WERI-Rb-1 (cell line): ENCODE measurements at regions not wholly inside any gene's neighbourhood (a gene's known extent, or its start where the extent isn't known, plus 50 kb on each side); places are given as distances from the start of the nearest gene placed in this dataset.

Experiments
- DNase-seq: peaks from one replicate; pipeline ENCODE4 v3.0.0-alpha.2; 2020
- H3K27ac ChIP-seq: fragments of 250-450 bp; sonication (Bioruptor Pico); 2 replicates; pipeline ENCODE4 v1.5.1; 2020; ENCODE audit warnings: mild to moderate bottlenecking, moderate library complexity
- H3K27me3 ChIP-seq: fragments of 250-450 bp; sonication (Bioruptor Pico); 2 replicates; pipeline ENCODE4 v1.5.1; 2021; ENCODE audit warnings: mild to moderate bottlenecking, low read depth, moderate library complexity; ENCODE audit not compliant: insufficient read depth, severe bottlenecking
- H3K36me3 ChIP-seq: fragments of 250-450 bp; sonication (Bioruptor Pico); 2 replicates; pipeline ENCODE4 v1.5.1; 2020; ENCODE audit warnings: mild to moderate bottlenecking, moderate library complexity
- H3K4me3 ChIP-seq: 2 replicates; pipeline ENCODE4 v1.5.1; 2011; ENCODE audit warnings: low read depth, mild to moderate bottlenecking, control low read depth, low read length
- H3K9me3 ChIP-seq: fragments of 250-450 bp; sonication (Bioruptor Pico); 2 replicates; pipeline ENCODE4 v1.5.1; 2021; ENCODE audit warnings: mild to moderate bottlenecking, moderate library complexity; ENCODE audit not compliant: severe bottlenecking
- TF ChIP-seq, protein P1 (sequence below): IDR thresholded peaks from 2 replicates; pipeline ENCODE4 v1.5.1; 2011; ENCODE audit warnings: low read depth, mild to moderate bottlenecking, control low read depth, inconsistent platforms, low read length

DNA sequence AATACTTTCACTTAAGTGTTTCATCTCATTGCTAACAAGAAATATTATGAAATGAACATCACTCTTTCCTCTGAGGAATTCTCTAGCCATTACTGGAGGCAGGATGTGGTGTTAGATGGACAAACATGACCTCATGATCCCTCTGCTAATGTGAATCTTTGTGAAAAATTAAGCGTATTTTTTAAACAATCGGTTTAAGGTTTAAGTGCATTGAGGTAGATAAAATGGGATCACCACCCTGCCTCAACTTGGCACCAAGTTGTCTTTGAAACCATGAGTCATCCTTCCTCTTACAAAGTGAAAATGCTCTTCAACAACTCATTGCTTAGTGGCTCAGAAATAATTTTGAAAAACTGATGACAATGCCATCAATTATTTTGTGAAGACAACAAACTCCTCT lies 76.0 kb upstream of the DCBLD2 start:
- no peak for DNase-seq
- Histone ChIP-seq H3K4me3 (no peak overlapping the region), H3K9me3 (no peaks in the 10 kb centered on the region), H3K36me3 (no peaks in the 10 kb centered on the region), H3K27me3 (no peaks in the 10 kb centered on the region), H3K27ac (no peak overlapping the region)
- TF ChIP-seq, protein P1, sequence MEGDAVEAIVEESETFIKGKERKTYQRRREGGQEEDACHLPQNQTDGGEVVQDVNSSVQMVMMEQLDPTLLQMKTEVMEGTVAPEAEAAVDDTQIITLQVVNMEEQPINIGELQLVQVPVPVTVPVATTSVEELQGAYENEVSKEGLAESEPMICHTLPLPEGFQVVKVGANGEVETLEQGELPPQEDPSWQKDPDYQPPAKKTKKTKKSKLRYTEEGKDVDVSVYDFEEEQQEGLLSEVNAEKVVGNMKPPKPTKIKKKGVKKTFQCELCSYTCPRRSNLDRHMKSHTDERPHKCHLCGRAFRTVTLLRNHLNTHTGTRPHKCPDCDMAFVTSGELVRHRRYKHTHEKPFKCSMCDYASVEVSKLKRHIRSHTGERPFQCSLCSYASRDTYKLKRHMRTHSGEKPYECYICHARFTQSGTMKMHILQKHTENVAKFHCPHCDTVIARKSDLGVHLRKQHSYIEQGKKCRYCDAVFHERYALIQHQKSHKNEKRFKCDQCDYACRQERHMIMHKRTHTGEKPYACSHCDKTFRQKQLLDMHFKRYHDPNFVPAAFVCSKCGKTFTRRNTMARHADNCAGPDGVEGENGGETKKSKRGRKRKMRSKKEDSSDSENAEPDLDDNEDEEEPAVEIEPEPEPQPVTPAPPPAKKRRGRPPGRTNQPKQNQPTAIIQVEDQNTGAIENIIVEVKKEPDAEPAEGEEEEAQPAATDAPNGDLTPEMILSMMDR: no peak

DNA sequence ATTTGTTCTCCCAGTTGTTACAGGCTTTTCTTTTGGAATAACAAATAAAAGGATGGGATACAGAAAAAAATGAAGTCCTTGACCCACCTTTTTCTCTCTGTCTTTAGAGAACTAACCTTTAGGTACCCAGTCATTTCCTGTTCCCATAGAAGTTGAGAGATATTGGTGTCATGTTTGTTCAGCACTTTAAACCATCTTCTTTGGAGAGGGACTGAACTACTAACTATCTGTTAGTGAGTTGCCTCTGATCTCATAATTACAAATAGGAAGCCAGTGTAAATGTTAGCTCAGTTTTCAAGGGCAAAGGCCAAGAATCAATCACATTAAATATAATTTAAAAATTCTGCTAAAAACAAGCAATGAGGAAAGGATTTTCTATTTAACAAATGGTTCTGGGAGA lies 72.9 kb upstream of the DCBLD2 start:
- Histone ChIP-seq H3K27ac (no peak overlapping the region), H3K27me3 (no peaks in the 10 kb centered on the region), H3K9me3 (no peaks in the 10 kb centered on the region), H3K4me3 (no peak overlapping the region), H3K36me3 (no peaks in the 10 kb centered on the region)
- TF ChIP-seq, protein P1: no peak
- DNase-seq: no peak

DNA sequence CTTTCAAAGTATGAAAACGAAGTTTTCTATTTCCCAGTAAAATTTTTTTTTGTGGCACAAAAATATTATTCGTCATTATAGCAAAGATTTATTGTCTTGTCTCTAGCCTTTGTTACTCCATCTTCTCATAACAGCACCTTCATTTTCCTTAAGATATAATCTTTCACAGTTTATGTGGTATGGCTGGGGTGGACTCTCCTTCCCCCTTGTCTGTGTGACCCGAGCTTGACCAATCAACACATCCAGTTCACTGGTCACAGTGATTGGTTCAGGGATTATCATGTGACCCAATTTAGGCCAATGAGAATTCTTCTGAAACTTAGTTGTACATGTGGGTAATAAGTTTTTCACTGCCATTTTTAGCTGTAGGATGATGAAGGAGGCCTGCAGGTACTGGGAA lies 71.2 kb upstream of the DCBLD2 start:
- H3K27me3 ChIP-seq: no peaks in the 10 kb centered on the region
- H3K27ac ChIP-seq: no peak overlapping the region
- H3K9me3 ChIP-seq: no peaks in the 10 kb centered on the region
- TF ChIP-seq, protein P1: no peak
- H3K36me3 ChIP-seq: no peaks in the 10 kb centered on the region
- DNase-seq: no peak
- H3K4me3 ChIP-seq: no peak overlapping the region

DNA sequence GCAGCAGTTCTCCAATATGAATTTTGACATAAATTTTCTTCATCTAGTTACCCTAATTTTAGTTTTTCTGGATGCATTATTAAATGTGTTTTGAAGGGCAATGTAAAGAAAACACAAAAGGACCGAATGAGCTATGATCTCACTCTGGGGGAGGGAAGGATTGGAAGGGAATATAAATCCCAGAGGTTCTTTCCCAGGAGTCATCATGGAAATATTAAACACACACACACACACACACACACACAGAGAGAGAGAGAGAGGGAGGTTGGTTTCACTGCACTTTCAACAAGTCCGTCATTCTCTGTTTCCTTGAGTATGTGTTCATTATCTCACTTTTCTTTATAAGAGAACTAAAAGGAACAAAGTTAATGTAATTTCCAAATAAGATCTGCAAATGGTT lies 70.7 kb upstream of the DCBLD2 start:
- no peak for DNase-seq
- no peak overlapping the region for H3K4me3 ChIP-seq
- TF ChIP-seq, protein P1: no peak
- no peaks in the 10 kb centered on the region for H3K36me3 ChIP-seq
- H3K9me3 ChIP-seq: no peaks in the 10 kb centered on the region
- H3K27me3 ChIP-seq: no peaks in the 10 kb centered on the region
- H3K27ac ChIP-seq: no peak overlapping the region

GRCh38 chr3:98971169-98971681 lies 69.7 kb upstream of the DCBLD2 start:
- Histone ChIP-seq H3K27ac (no peak overlapping the region), H3K36me3 (no peaks in the 10 kb centered on the region), H3K27me3 (no peaks in the 10 kb centered on the region), H3K9me3 (no peaks in the 10 kb centered on the region), H3K4me3 (no peak overlapping the region)
- DNase-seq: no peak
- TF ChIP-seq, protein P1: no peak

GRCh38 chr3:98969295-98969694 lies 67.8 kb upstream of the DCBLD2 start:
- no peak for DNase-seq
- TF ChIP-seq, protein P1: no peak
- no peak overlapping the region for H3K27ac ChIP-seq
- no peak overlapping the region for H3K4me3 ChIP-seq
- H3K36me3 ChIP-seq: no peaks in the 10 kb centered on the region
- H3K9me3 ChIP-seq: no peaks in the 10 kb centered on the region
- H3K27me3 ChIP-seq: no peaks in the 10 kb centered on the region
